H9 (cell line): ENCODE measurements at regions not wholly inside any gene's neighbourhood (a gene's known extent, or its start where the extent isn't known, plus 50 kb on each side); places are given as distances from the start of the nearest gene placed in this dataset.
A peak's percentile ranks its signal among the peaks of the same experiment; 100 is the strongest.

Source experiments
- DNase-seq: peaks from one replicate; pipeline ENCODE4 v3.0.0-alpha.2; 2017
- H2AFZ ChIP-seq: one replicate; pipeline ENCODE4 v1.6.1; 2013; ENCODE audit warnings: mild to moderate bottlenecking, low read length, control low read depth, moderate library complexity
- H2AK5ac ChIP-seq: 2 replicates; pipeline ENCODE4 v1.6.1; 2013; ENCODE audit warnings: low read length, control low read depth, mixed read lengths; ENCODE audit not compliant: insufficient read length
- H2BK120ac ChIP-seq: one replicate; pipeline ENCODE4 v1.6.1; 2013; ENCODE audit warnings: low read depth, mild to moderate bottlenecking, low read length, control low read depth, inconsistent platforms; ENCODE audit not compliant: poor library complexity, severe bottlenecking
- H2BK12ac ChIP-seq: 2 replicates; pipeline ENCODE4 v1.6.1; 2013; ENCODE audit warnings: low read length, control low read depth, mixed read lengths, low read depth; ENCODE audit not compliant: insufficient read length
- H2BK15ac ChIP-seq: 2 replicates; pipeline ENCODE4 v1.6.1; 2013; ENCODE audit warnings: low read depth, low read length, control low read depth
- H2BK20ac ChIP-seq: one replicate; pipeline ENCODE4 v1.6.1; 2013; ENCODE audit warnings: low read depth, mild to moderate bottlenecking, low read length, control low read depth, inconsistent platforms; ENCODE audit not compliant: poor library complexity, severe bottlenecking
- H2BK5ac ChIP-seq: 2 replicates; pipeline ENCODE4 v1.6.1; 2013; ENCODE audit warnings: low read length, control low read depth, mixed read lengths; ENCODE audit not compliant: insufficient read length
- H3K14ac ChIP-seq: 2 replicates; pipeline ENCODE4 v1.6.1; 2013; ENCODE audit warnings: low read length, control low read depth; ENCODE audit not compliant: insufficient read depth
- H3K18ac ChIP-seq: 2 replicates; pipeline ENCODE4 v1.6.1; 2013; ENCODE audit warnings: low read depth, mild to moderate bottlenecking, mixed read lengths, low read length, control low read depth; ENCODE audit not compliant: insufficient read length
- H3K23ac ChIP-seq: 2 replicates; pipeline ENCODE4 v1.6.1; 2013; ENCODE audit warnings: low read length, control low read depth, mixed read lengths, low read depth; ENCODE audit not compliant: insufficient read length
- H3K23me2 ChIP-seq: 2 replicates; pipeline ENCODE4 v1.6.1; 2013; ENCODE audit warnings: low read depth, mild to moderate bottlenecking, mixed read lengths, low read length, control low read depth; ENCODE audit not compliant: insufficient read length, poor library complexity, severe bottlenecking
- H3K27ac ChIP-seq: 2 replicates; pipeline ENCODE4 v1.5.1; 2013; ENCODE audit warnings: low read length, control low read depth, mixed read lengths, low read depth; ENCODE audit not compliant: insufficient read length
- H3K27me3 ChIP-seq: 2 replicates; pipeline ENCODE4 v1.6.1; 2013; ENCODE audit warnings: low read length, control low read depth, inconsistent platforms; ENCODE audit not compliant: insufficient read depth
- H3K4ac ChIP-seq: 2 replicates; pipeline ENCODE4 v1.6.1; 2013; ENCODE audit warnings: low read depth, mild to moderate bottlenecking, control low read depth, inconsistent platforms, low read length, moderate library complexity
- H3K4me1 ChIP-seq: 2 replicates; pipeline ENCODE4 v1.6.1; 2013; ENCODE audit warnings: low read length, control low read depth, inconsistent platforms; ENCODE audit not compliant: insufficient read depth
- H3K4me2 ChIP-seq: 2 replicates; pipeline ENCODE4 v1.6.1; 2013; ENCODE audit warnings: low read length, control low read depth, mixed read lengths; ENCODE audit not compliant: insufficient read length, insufficient read depth
- H3K56ac ChIP-seq: 2 replicates; pipeline ENCODE4 v1.6.1; 2013; ENCODE audit warnings: low read depth, mild to moderate bottlenecking, mixed read lengths, low read length, control low read depth; ENCODE audit not compliant: insufficient read length
- H3K79me1 ChIP-seq: 2 replicates; pipeline ENCODE4 v1.6.1; 2013; ENCODE audit warnings: low read depth, mild to moderate bottlenecking, moderate library complexity, low read length, control low read depth, inconsistent platforms; ENCODE audit not compliant: insufficient read depth, poor library complexity, severe bottlenecking
- H3K79me2 ChIP-seq: 2 replicates; pipeline ENCODE4 v1.6.1; 2013; ENCODE audit warnings: low read length, control low read depth, inconsistent platforms; ENCODE audit not compliant: insufficient read depth
- H3K9ac ChIP-seq: 2 replicates; pipeline ENCODE4 v1.6.1; 2013; ENCODE audit warnings: low read length, control low read depth, mixed read lengths; ENCODE audit not compliant: insufficient read length; ENCODE audit errors: extremely low read depth
- H3K9me3 ChIP-seq: one replicate; pipeline ENCODE4 v1.6.1; 2013; ENCODE audit warnings: low read depth, low read length, inconsistent platforms; ENCODE audit not compliant: control insufficient read depth
- H3T11ph ChIP-seq: one replicate; pipeline ENCODE4 v1.6.1; 2013; ENCODE audit warnings: mild to moderate bottlenecking, low read length, control low read depth, inconsistent platforms
- H4K20me1 ChIP-seq: one replicate; pipeline ENCODE4 v1.6.1; 2013; ENCODE audit not compliant: control insufficient read depth, insufficient read length, insufficient read depth
- H4K5ac ChIP-seq: 2 replicates; pipeline ENCODE4 v1.6.1; 2013; ENCODE audit warnings: low read depth, mild to moderate bottlenecking, mixed read lengths, low read length, control low read depth; ENCODE audit not compliant: insufficient read length
- H4K8ac ChIP-seq: replicated peaks from 2 replicates; pipeline ENCODE4 v1.6.1; 2013; ENCODE audit warnings: low read length, control low read depth, mixed read lengths, low read depth; ENCODE audit not compliant: insufficient read length
- H4K91ac ChIP-seq: 2 replicates; pipeline ENCODE4 v1.6.1; 2013; ENCODE audit warnings: low read depth, mild to moderate bottlenecking, moderate library complexity, mixed read lengths, low read length, control low read depth; ENCODE audit not compliant: insufficient read length
- H3K27ac Mint-ChIP-seq, 3 experiments: 2 replicates in 2 of 3; 3 replicates in 1 of 3; pipeline ENCODE4 v1.8.0; 2020 to 2021; ENCODE audit warnings: mixed read lengths in 3 of 3, mild to moderate bottlenecking in 1 of 3, moderate library complexity in 1 of 3
- H3K27me3 Mint-ChIP-seq: 2 replicates; pipeline ENCODE4 v1.8.0; 2021; ENCODE audit warnings: low read depth, mild to moderate bottlenecking, moderate library complexity, mixed read lengths
- H3K36me3 Mint-ChIP-seq, 3 experiments: 2 replicates in 2 of 3; 3 replicates in 1 of 3; pipeline ENCODE4 v1.8.0; 2020 to 2021; ENCODE audit warnings: low read depth in 3 of 3, mixed read lengths in 3 of 3; ENCODE audit not compliant: insufficient read depth in 1 of 3
- H3K4me1 Mint-ChIP-seq, 2 experiments: 2 replicates each; pipeline ENCODE4 v1.8.0; 2020; ENCODE audit warnings: mixed read lengths in 2 of 2
- H3K4me3 Mint-ChIP-seq, 2 experiments: 2 replicates in 1 of 2; 3 replicates in 1 of 2; pipeline ENCODE4 v1.8.0; 2020 to 2021; ENCODE audit warnings: mild to moderate bottlenecking in 2 of 2, mixed read lengths in 2 of 2, moderate library complexity in 1 of 2
- H3K9me3 Mint-ChIP-seq, 2 experiments: 2 replicates in 1 of 2; 3 replicates in 1 of 2; pipeline ENCODE4 v1.8.0; 2020; ENCODE audit warnings: mild to moderate bottlenecking in 2 of 2, mixed read lengths in 2 of 2, moderate library complexity in 1 of 2
- CTCF ChIP-seq: fragments of 200-600 bp; sonication (generic); conservative IDR thresholded peaks from 3 replicates; pipeline ENCODE4 v1.8.0; 2021; ENCODE audit warnings: antibody characterized with exemption, mild to moderate bottlenecking
- WGBS: extraction: QIAGEN DNeasy Blood & Tissue Kit; methylation state at CpG from one replicate; pipeline ENCODE4 v1.1.7; 2013; ENCODE audit warnings: missing lambda C conversion rate, low lambda C conversion rate, mixed read lengths; ENCODE audit not compliant: insufficient read length; ENCODE audit errors: extremely low coverage; 5-methylcytosine and 5-hydroxymethylcytosine counted together

GRCh38 chr14:101176535-101177205 lies 273.1 kb upstream of the RTL1 start:
- Mint-ChIP-seq H3K27ac (0 out of 7 replicates have a peak overlapping the region, but pooled peaks of 1 of the 3 experiments have one; percentile 48), H3K9me3 (peaks cover 17 to 18% of the 10 kb centered on the region in 2 experiments), H3K27me3 (no peaks in the 10 kb centered on the region; the same call in none of the 2 replicates), H3K4me1 (no peaks in the 10 kb centered on the region), H3K4me3 (no peak overlapping the region), H3K36me3 (peaks cover 0 to 15% (median 1%) of the 10 kb centered on the region in 3 experiments; a peak in 4 of 7 replicates)
- Histone ChIP-seq H3K14ac (no peak overlapping the region), H3K9me3 (no peaks in the 10 kb centered on the region), H4K5ac (no peak overlapping the region), H3K79me2 (no peaks in the 10 kb centered on the region), H2BK20ac (no peak overlapping the region), H3K9ac (no peak overlapping the region), H3K4ac (no peak overlapping the region), H2BK120ac (no peak overlapping the region), H4K91ac (no peak overlapping the region), H3T11ph (no peak overlapping the region), H3K23ac (no peak overlapping the region), H3K23me2 (no peaks in the 10 kb centered on the region), H3K18ac (no peak overlapping the region), H4K8ac (no peak overlapping the region), H2BK12ac (no peak overlapping the region), H3K4me2 (no peak overlapping the region), H2AFZ (no peak overlapping the region), H3K79me1 (no peaks in the 10 kb centered on the region), H2BK15ac (no peak overlapping the region), H2BK5ac (no peak overlapping the region), H4K20me1 (no peaks in the 10 kb centered on the region), H3K4me1 (no peaks in the 10 kb centered on the region), H3K27me3 (no peaks in the 10 kb centered on the region), H3K27ac (no peak overlapping the region), H2AK5ac (no peak overlapping the region), H3K56ac (no peak overlapping the region)
- DNase-seq, result peak; percentile 17
- TF ChIP-seq CTCF, result no peak
- WGBS, result no CpG with 5 or more reads among the region's 16 CpGs
